Epithelial cell of esophagus (primary cell): ENCODE measurements at regions not wholly inside any gene's neighbourhood (a gene's known extent, or its start where the extent isn't known, plus 50 kb on each side); places are given as distances from the start of the nearest gene placed in this dataset.
A peak's percentile ranks its signal among the peaks of the same experiment; 100 is the strongest.

Experiments
- DNase-seq: peaks from one replicate; pipeline ENCODE4 v3.0.0; 2010; ENCODE audit warnings: low read depth
- H3K4me3 ChIP-seq: 2 replicates; pipeline ENCODE4 v1.5.1; 2011; ENCODE audit warnings: mild to moderate bottlenecking, low read length, control low read depth
- CTCF ChIP-seq: IDR thresholded peaks from 2 replicates; pipeline ENCODE4 v1.5.1; 2011; ENCODE audit warnings: low read depth, mild to moderate bottlenecking, low read length, control low read depth, inconsistent platforms; ENCODE audit not compliant: insufficient read depth; ENCODE audit errors: missing control alignments

GRCh38 chr14:53295985-53296582, 143.0 kb upstream of the DDHD1 start:
- peak; percentile 57 for DNase-seq
- no peak overlapping the region for H3K4me3 ChIP-seq
- peak; percentile 56 for TF ChIP-seq CTCF

GRCh38 chr14:53295372-53295771, 142.2 kb upstream of the DDHD1 start:
- no peak for DNase-seq
- TF ChIP-seq CTCF = no peak
- no peak overlapping the region for H3K4me3 ChIP-seq

GRCh38 chr14:53286301-53286700, 133.2 kb upstream of the DDHD1 start:
- DNase-seq = no peak
- H3K4me3 ChIP-seq = no peak overlapping the region
- TF ChIP-seq CTCF = no peak

DNA sequence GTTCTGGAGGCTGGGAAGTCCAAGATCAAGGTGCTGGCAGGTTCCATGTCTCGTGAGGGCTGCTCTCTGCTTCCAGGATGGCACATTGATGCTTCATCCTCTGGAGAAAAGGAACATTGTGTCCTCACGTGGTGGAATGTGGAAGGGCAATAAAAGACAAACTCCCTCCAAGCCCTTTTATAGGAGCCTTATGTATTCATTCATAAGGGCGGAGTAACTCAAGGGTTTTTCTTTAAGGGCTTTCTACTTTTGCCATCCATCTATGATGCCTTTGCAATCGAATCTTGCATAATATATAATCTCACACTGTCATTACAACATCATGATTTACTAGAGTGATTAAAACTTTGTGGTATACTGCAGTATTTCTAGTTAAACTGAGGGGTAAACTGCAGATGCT, 132.7 kb upstream of the DDHD1 start:
- H3K4me3 ChIP-seq = no peak overlapping the region
- DNase-seq = no peak
- no peak for TF ChIP-seq CTCF

- no peak for TF ChIP-seq CTCF
- H3K4me3 ChIP-seq = no peak overlapping the region
- DNase-seq = no peak
Measured at GRCh38 chr14:53285064-53285463, 131.9 kb upstream of the DDHD1 start.

- peak; percentile 89 for DNase-seq
Measured at GRCh38 chr14:53278602-53279506, 125.7 kb upstream of the DDHD1 start.

More at GRCh38 chr14:53278602-53279506, 125.7 kb upstream of the DDHD1 start:
- no peak overlapping the region for H3K4me3 ChIP-seq
- TF ChIP-seq CTCF = no peak
